ENCODE measurements at regions not wholly inside any gene's neighbourhood (a gene's known extent, or its start where the extent isn't known, plus 50 kb on each side); places are given as distances from the start of the nearest gene placed in this dataset.

DNA sequence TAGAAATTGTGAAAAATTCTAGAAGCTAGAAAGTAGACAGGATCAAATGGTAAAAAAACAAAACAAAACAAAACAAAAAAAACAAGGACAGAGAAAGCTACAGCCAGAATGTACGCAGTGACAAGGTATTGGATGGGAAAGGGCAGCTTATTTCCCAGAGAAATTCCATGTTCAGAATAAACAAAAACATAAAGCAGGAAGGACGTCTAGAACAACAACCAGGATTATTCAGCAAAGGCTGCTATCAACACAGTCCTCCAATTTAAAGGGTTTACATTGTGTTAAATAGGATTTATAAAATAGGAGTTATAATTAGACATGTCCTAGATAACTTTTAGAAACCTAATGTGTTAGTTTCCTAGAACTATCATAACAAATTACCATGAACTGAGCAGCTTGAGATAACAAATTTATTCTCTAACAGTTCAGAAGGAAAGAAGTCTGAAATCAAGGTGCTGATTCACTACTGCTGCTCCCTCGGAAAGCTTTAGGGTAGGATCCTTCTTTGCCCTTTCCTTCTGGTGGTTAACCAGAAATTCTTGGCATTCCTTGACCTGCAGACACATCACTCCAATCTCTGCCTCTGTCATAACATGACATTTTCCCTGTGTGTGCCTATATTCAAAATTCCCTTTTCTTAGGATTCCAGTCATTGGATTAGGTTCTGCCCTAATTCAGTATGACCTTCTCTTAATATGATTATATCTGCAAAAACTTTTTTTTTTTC is 175.6 kb downstream of the SNCA start:
- TF ChIP-seq, protein P1, sequence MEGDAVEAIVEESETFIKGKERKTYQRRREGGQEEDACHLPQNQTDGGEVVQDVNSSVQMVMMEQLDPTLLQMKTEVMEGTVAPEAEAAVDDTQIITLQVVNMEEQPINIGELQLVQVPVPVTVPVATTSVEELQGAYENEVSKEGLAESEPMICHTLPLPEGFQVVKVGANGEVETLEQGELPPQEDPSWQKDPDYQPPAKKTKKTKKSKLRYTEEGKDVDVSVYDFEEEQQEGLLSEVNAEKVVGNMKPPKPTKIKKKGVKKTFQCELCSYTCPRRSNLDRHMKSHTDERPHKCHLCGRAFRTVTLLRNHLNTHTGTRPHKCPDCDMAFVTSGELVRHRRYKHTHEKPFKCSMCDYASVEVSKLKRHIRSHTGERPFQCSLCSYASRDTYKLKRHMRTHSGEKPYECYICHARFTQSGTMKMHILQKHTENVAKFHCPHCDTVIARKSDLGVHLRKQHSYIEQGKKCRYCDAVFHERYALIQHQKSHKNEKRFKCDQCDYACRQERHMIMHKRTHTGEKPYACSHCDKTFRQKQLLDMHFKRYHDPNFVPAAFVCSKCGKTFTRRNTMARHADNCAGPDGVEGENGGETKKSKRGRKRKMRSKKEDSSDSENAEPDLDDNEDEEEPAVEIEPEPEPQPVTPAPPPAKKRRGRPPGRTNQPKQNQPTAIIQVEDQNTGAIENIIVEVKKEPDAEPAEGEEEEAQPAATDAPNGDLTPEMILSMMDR (IDR thresholded peaks at IDR 0.05): no peak
- no peak for TF ChIP-seq POLR2A (IDR thresholded peaks at IDR 0.05)
